HepG2 (cell line): ENCODE measurements at regions not wholly inside any gene's neighbourhood (a gene's known extent, or its start where the extent isn't known, plus 50 kb on each side); places are given as distances from the start of the nearest gene placed in this dataset.

Experiments
- ATAC-seq: fragments of 200-7000 bp; cut with Tn5 transposase; 3 replicates; pipeline ENCODE4 v1.9.1; 2020; ENCODE audit warnings: mild to moderate bottlenecking, moderate library complexity
- BruUV-seq: library from RNA; stranded (reverse); fragments of 400-500 nt; replicated peaks from 2 replicates; lab custom pipeline; 2021; lab: Mats Ljungman, UMichigan
- CTCF ChIA-PET: fragments of 300-600 bp; formaldehyde crosslinking; extraction: SDS; loops from one replicate; lab custom pipeline; 2021; ENCODE audit warnings: low total read pairs, inconsistent platforms, low intra/inter-chr PET ratio; lab: Yijun Ruan, JAX
- POLR2A ChIA-PET: fragments of 350-600 bp; sonication (Branson Sonifier 250); formaldehyde crosslinking; loops from one replicate; lab custom pipeline; 2020; ENCODE audit warnings: antibody characterized with exemption, inconsistent platforms; lab: Yijun Ruan, JAX
- DNase-seq: peaks from one replicate; pipeline ENCODE4 v3.0.0-alpha.2; 2015; ENCODE audit warnings: low spot score
- FAIRE-seq: peaks from 3 replicates; lab custom pipeline; 2011; peaks lifted over from hg19 to GRCh38; lab: Jason Lieb, UNC
- H2AFZ ChIP-seq: one replicate; pipeline ENCODE4 v1.6.1; 2011; ENCODE audit warnings: low read length, inconsistent platforms
- H3K27ac ChIP-seq: fragments of 300-600 bp; 3 replicates; pipeline ENCODE4 v1.8.0; 2011; ENCODE audit warnings: mixed run types, mild to moderate bottlenecking, mixed read lengths, low read length, inconsistent platforms; ENCODE audit not compliant: insufficient read depth; ENCODE audit errors: extremely low read length
- H3K27me3 ChIP-seq, 2 experiments: fragments of 200-600 bp in 1 of 2; 2 replicates in 1 of 2; 3 replicates in 1 of 2; pipeline versions ENCODE4 v1.6.0 to v1.8.0; 2011; ENCODE audit warnings: low read length in 2 of 2, mild to moderate bottlenecking in 2 of 2, moderate library complexity in 2 of 2, inconsistent platforms in 1 of 2; ENCODE audit not compliant: insufficient read depth in 2 of 2, control insufficient read depth in 1 of 2
- H3K36me3 ChIP-seq, 2 experiments: fragments of 200-600 bp in 1 of 2; replicated peaks in 1 of 2; 2 replicates in 1 of 2; 3 replicates in 1 of 2; pipeline versions ENCODE4 v1.5.1 to v1.8.0; 2011; ENCODE audit warnings: low read length in 2 of 2, inconsistent platforms in 1 of 2; ENCODE audit not compliant: insufficient read depth in 2 of 2, control insufficient read depth in 1 of 2
- H3K4me1 ChIP-seq: 2 replicates; pipeline ENCODE4 v1.5.1; 2012; ENCODE audit warnings: low read length, inconsistent platforms; ENCODE audit not compliant: insufficient read depth
- H3K4me2 ChIP-seq: 2 replicates; pipeline ENCODE4 v1.6.0; 2011; ENCODE audit warnings: low read depth, low read length, inconsistent platforms
- H3K4me3 ChIP-seq, 3 experiments: fragments of 200-600 bp in 1 of 3; sonication (generic), shearing (Covaris generic) in 1 of 3; replicated peaks in 1 of 3; 2 replicates each; pipeline ENCODE4 v1.5.1; 2011 to 2016; ENCODE audit warnings: low read length in 3 of 3, inconsistent platforms in 2 of 3, low read depth in 2 of 3, mild to moderate bottlenecking in 2 of 3, control low read depth in 1 of 3, mixed read lengths in 1 of 3; ENCODE audit not compliant: insufficient read depth in 1 of 3
- H3K79me2 ChIP-seq: one replicate; pipeline ENCODE4 v1.6.1; 2011; ENCODE audit warnings: low read length, inconsistent platforms; ENCODE audit not compliant: insufficient read depth
- H3K9ac ChIP-seq: 2 replicates; pipeline ENCODE4 v1.6.0; 2011; ENCODE audit warnings: mild to moderate bottlenecking, low read depth, low read length, inconsistent platforms; ENCODE audit not compliant: insufficient read depth
- H3K9me3 ChIP-seq: 2 replicates; pipeline ENCODE4 v1.5.1; 2012; ENCODE audit warnings: mild to moderate bottlenecking, low read length
- H4K20me1 ChIP-seq: 2 replicates; pipeline ENCODE4 v1.6.0; 2011; ENCODE audit warnings: inconsistent platforms, mild to moderate bottlenecking, low read length, moderate library complexity; ENCODE audit not compliant: insufficient read depth
- BHLHE40 ChIP-seq: IDR thresholded peaks from 2 replicates; pipeline ENCODE4 v1.6.1; 2011; ENCODE audit warnings: low read length, improper control_type of control experiment
- MED13 ChIP-seq: sonication (generic); formaldehyde crosslinking; IDR thresholded peaks from 2 replicates; pipeline ENCODE4 v1.5.0; 2020; ENCODE audit warnings: missing genetic modification reagents
- RAD21 ChIP-seq: fragments of 450-650 bp; formaldehyde crosslinking; IDR thresholded peaks from 2 replicates; pipeline ENCODE4 v1.5.0; 2020; ENCODE audit warnings: mild to moderate bottlenecking
- RARG ChIP-seq: sonication (generic); formaldehyde crosslinking; IDR thresholded peaks from 2 replicates; pipeline ENCODE4 v1.4.0; 2020; ENCODE audit warnings: low read depth, mild to moderate bottlenecking, missing genetic modification reagents
- SIX1 ChIP-seq: sonication (generic); formaldehyde crosslinking; IDR thresholded peaks from 2 replicates; pipeline ENCODE4 v1.4.0; 2020; ENCODE audit warnings: missing genetic modification reagents, borderline replicate concordance
- SMC3 ChIP-seq: IDR thresholded peaks from 2 replicates; pipeline ENCODE4 v1.6.1; 2011; ENCODE audit warnings: low read length, improper control_type of control experiment
- STAG1 ChIP-seq: sonication (generic); formaldehyde crosslinking; IDR thresholded peaks from 2 replicates; pipeline ENCODE4 v1.4.0; 2020; ENCODE audit warnings: missing genetic modification reagents
- TEAD3 ChIP-seq: optimal IDR thresholded peaks from 2 replicates; pipeline ENCODE3; 2016; ENCODE audit warnings: borderline replicate concordance
- ZBTB42 ChIP-seq: sonication (generic); formaldehyde crosslinking; IDR thresholded peaks from 2 replicates; pipeline ENCODE4 v1.5.0; 2020; ENCODE audit warnings: mild to moderate bottlenecking, missing genetic modification reagents
- ZKSCAN8 ChIP-seq: IDR thresholded peaks from 2 replicates; pipeline ENCODE4 v1.6.1; 2016; ENCODE audit warnings: borderline replicate concordance, missing genetic modification reagents, missing compliant biosample characterization
- ZNF670 ChIP-seq: sonication (generic); formaldehyde crosslinking; IDR thresholded peaks from 2 replicates; pipeline ENCODE4 v1.8.0; 2022; ENCODE audit warnings: mild to moderate bottlenecking, missing genetic modification reagents, borderline replicate concordance
- whole genome bisulfite sequencing: methylation state at CpG from one replicate; pipeline ENCODE4 v1.1.6; 2017; ENCODE audit warnings: low lambda C conversion rate; 5-methylcytosine and 5-hydroxymethylcytosine counted together
- in situ Hi-C: cut with HindIII; loops from 2 replicates; pipeline ENCODE4 v1.10.0; 2017; ENCODE audit warnings: low pct_unique_long_range_greater_than_20kb; ENCODE audit not compliant: extremely low pct_ligation_motif_present
- intact Hi-C: fragments of 100-400 bp; cut with micrococcal nuclease; formaldehyde crosslinking; loops from one replicate; pipeline ENCODE4 v1.10.0; 2022; ENCODE audit not compliant: unreplicated experiment
- TF ChIP-seq, protein P1 (sequence below): sonication (generic); formaldehyde crosslinking; IDR thresholded peaks from 2 replicates; pipeline ENCODE4 v1.5.0; 2020; ENCODE audit warnings: mild to moderate bottlenecking, missing genetic modification reagents, moderate library complexity
- TF ChIP-seq, protein P2 (sequence below): sonication (generic); formaldehyde crosslinking; conservative IDR thresholded peaks from 2 replicates; pipeline ENCODE4 v1.5.0; 2020; ENCODE audit warnings: missing genetic modification reagents

DNA sequence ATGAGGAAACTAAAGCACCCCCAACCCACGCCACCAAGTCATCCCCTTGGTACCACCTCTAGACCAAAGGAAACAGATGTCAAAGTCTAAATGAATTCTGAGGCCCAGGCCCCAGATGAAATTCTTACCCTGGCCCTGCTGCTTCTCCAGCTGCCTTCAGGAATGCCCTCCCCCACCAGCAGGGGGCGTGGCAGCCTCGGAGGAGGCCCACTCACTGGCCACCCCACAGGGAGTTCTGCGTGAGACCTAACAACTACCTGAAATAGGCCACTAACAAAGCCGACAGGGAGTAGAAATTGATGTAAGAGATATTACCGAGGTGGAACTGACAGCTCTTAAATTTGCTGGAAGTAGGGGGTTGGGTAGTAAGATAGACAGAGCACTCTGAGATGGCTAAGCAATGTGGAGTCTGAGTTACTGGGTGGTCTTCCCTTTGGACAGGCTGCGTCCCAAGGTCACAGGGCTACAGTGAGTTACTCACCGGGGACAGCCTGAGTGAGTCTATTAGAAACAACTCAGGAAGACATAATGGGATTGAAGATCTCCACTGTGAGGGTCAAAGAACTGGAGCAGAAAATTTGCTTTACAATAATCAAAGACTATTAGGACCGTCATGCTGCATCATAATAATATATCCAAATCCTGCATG, 240.7 kb downstream of the SHOX2 start:
- Histone ChIP-seq H3K79me2 (no peaks in the 10 kb centered on the region), H2AFZ (no peak overlapping the region), H4K20me1 (no peaks in the 10 kb centered on the region), H3K27ac (no peak overlapping the region), H3K9ac (no peak overlapping the region), H3K4me1 (no peaks in the 10 kb centered on the region), H3K4me2 (no peak overlapping the region), H3K9me3 (no peaks in the 10 kb centered on the region), H3K4me3 (no peak overlapping the region), H3K27me3 (no peaks in the 10 kb centered on the region; a peak in 1 of 5 replicates), H3K36me3 (no peaks in the 10 kb centered on the region)
- CTCF ChIA-PET: interaction anchor here (1.6 to 1.8 kb wide), 2 partner anchors 448 to 569 kb away, joined by 8 to 13 read pairs; no protein-coding TSS in a partner anchor
- intact Hi-C loops: loop anchor here (1.0 kb wide), 2 partner anchors 245 to 448 kb away; partner anchors contain the start of gene RSRC1
- peak; percentile 2 for DNase-seq
- TF ChIP-seq BHLHE40: no peak
- TF ChIP-seq, protein P1, sequence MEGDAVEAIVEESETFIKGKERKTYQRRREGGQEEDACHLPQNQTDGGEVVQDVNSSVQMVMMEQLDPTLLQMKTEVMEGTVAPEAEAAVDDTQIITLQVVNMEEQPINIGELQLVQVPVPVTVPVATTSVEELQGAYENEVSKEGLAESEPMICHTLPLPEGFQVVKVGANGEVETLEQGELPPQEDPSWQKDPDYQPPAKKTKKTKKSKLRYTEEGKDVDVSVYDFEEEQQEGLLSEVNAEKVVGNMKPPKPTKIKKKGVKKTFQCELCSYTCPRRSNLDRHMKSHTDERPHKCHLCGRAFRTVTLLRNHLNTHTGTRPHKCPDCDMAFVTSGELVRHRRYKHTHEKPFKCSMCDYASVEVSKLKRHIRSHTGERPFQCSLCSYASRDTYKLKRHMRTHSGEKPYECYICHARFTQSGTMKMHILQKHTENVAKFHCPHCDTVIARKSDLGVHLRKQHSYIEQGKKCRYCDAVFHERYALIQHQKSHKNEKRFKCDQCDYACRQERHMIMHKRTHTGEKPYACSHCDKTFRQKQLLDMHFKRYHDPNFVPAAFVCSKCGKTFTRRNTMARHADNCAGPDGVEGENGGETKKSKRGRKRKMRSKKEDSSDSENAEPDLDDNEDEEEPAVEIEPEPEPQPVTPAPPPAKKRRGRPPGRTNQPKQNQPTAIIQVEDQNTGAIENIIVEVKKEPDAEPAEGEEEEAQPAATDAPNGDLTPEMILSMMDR (CRISPR knock-in tag): peak; percentile 85
- TF ChIP-seq, protein P2, sequence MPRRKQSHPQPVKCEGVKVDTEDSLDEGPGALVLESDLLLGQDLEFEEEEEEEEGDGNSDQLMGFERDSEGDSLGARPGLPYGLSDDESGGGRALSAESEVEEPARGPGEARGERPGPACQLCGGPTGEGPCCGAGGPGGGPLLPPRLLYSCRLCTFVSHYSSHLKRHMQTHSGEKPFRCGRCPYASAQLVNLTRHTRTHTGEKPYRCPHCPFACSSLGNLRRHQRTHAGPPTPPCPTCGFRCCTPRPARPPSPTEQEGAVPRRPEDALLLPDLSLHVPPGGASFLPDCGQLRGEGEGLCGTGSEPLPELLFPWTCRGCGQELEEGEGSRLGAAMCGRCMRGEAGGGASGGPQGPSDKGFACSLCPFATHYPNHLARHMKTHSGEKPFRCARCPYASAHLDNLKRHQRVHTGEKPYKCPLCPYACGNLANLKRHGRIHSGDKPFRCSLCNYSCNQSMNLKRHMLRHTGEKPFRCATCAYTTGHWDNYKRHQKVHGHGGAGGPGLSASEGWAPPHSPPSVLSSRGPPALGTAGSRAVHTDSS (CRISPR knock-in tag): no peak
- peak; percentile 78 for TF ChIP-seq STAG1
- TF ChIP-seq MED13 (CRISPR knock-in tag): no peak
- peak; percentile 63 for TF ChIP-seq RAD21 (CRISPR knock-in tag)
- TF ChIP-seq RARG (CRISPR knock-in tag): no peak
- TF ChIP-seq ZKSCAN8 (CRISPR knock-in tag): no peak
- TF ChIP-seq ZBTB42 (CRISPR knock-in tag): no peak
- peak; percentile 37 for TF ChIP-seq SMC3
- TF ChIP-seq ZNF670 (CRISPR knock-in tag): no peak
- TF ChIP-seq SIX1 (CRISPR knock-in tag): no peak
- TF ChIP-seq TEAD3 (CRISPR knock-in tag): peak; percentile 15
- 28% methylated on average over 7 of the region's 9 CpGs for WGBS
- ATAC-seq: peak; percentile 97
- POLR2A ChIA-PET: no interaction called here
- in situ Hi-C loops: loop anchor here (10.0 kb wide), 3 partner anchors 449 to 669 kb away; no protein-coding TSS in a partner anchor
- BruUV-seq: no TSS peak
- FAIRE-seq: no peak
